Upper lobe of left lung (tissue), 4 donors: ENCODE measurements at regions not wholly inside any gene's neighbourhood (a gene's known extent, or its start where the extent isn't known, plus 50 kb on each side); places are given as distances from the start of the nearest gene placed in this dataset.
"Not testable (repeated sequence)": the region's sequence is repeated elsewhere in the genome, so short reads cannot be mapped to it uniquely, and the experiment has no call there.

Experiments
- EP300 ChIP-seq, 4 donors: sonication (generic); formaldehyde crosslinking; IDR thresholded peaks; one replicate each; pipeline ENCODE4 v1.5.1; 2017; ENCODE audit warnings: antibody characterized with exemption in 4 of 4, control low read depth in 2 of 4
- POLR2A ChIP-seq, 4 donors: fragments of 450-650 bp; IDR thresholded peaks; one replicate each; pipeline ENCODE4 v1.5.1; 2016 to 2017; ENCODE audit warnings: antibody characterized with exemption in 4 of 4, mild to moderate bottlenecking in 2 of 4
- POLR2AphosphoS5 ChIP-seq, 2 donors: sonication (generic); formaldehyde crosslinking; IDR thresholded peaks; one replicate each; pipeline ENCODE4 v1.5.1; 2017; ENCODE audit warnings: antibody characterized with exemption in 2 of 2
- TF ChIP-seq, protein P1 (sequence below), 6 experiments: fragments of 450-650 bp in 4 of 6; fragments of 200-600 bp in 2 of 6; sonication (generic) in 2 of 6; IDR thresholded peaks; one replicate each; pipeline ENCODE4 v1.5.1; 2016 to 2019; ENCODE audit warnings: antibody characterized with exemption in 6 of 6

DNA sequence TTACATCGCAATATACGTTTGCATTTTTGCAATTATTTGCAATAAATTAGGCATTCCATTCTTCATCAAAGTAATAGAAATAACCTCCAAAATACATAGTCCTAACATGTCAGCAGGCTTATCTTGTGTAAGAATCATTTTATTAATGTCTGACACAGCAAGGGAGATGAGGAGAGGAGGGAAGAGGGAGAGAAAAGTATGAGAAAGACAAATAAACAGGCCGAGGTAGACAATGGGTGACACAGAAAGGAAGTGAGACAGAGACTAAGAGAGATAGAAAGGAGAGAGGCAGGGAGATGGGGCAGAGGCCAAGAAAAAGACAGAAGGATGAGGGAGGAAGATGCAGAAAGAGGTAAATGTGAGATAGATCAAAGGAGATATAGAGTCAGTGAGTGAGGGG is 50.3 kb upstream of the CYP2B6 start:
- not testable (repeated sequence) for TF ChIP-seq EP300, POLR2A, POLR2AphosphoS5 (IDR thresholded peaks at IDR 0.05)
- TF ChIP-seq, protein P1, sequence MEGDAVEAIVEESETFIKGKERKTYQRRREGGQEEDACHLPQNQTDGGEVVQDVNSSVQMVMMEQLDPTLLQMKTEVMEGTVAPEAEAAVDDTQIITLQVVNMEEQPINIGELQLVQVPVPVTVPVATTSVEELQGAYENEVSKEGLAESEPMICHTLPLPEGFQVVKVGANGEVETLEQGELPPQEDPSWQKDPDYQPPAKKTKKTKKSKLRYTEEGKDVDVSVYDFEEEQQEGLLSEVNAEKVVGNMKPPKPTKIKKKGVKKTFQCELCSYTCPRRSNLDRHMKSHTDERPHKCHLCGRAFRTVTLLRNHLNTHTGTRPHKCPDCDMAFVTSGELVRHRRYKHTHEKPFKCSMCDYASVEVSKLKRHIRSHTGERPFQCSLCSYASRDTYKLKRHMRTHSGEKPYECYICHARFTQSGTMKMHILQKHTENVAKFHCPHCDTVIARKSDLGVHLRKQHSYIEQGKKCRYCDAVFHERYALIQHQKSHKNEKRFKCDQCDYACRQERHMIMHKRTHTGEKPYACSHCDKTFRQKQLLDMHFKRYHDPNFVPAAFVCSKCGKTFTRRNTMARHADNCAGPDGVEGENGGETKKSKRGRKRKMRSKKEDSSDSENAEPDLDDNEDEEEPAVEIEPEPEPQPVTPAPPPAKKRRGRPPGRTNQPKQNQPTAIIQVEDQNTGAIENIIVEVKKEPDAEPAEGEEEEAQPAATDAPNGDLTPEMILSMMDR (IDR thresholded peaks at IDR 0.05), result not testable (repeated sequence)
